NCI-H1417 (cell line): ENCODE measurements at regions not wholly inside any gene's neighbourhood (a gene's known extent, or its start where the extent isn't known, plus 50 kb on each side); places are given as distances from the start of the nearest gene placed in this dataset.
A peak's percentile ranks its signal among the peaks of the same experiment; 100 is the strongest.

Experiments
- DNase-seq, 3 experiments: peaks; one replicate each; lab custom pipeline; 2025; lab: John Stamatoyannopoulos, UW

DNA sequence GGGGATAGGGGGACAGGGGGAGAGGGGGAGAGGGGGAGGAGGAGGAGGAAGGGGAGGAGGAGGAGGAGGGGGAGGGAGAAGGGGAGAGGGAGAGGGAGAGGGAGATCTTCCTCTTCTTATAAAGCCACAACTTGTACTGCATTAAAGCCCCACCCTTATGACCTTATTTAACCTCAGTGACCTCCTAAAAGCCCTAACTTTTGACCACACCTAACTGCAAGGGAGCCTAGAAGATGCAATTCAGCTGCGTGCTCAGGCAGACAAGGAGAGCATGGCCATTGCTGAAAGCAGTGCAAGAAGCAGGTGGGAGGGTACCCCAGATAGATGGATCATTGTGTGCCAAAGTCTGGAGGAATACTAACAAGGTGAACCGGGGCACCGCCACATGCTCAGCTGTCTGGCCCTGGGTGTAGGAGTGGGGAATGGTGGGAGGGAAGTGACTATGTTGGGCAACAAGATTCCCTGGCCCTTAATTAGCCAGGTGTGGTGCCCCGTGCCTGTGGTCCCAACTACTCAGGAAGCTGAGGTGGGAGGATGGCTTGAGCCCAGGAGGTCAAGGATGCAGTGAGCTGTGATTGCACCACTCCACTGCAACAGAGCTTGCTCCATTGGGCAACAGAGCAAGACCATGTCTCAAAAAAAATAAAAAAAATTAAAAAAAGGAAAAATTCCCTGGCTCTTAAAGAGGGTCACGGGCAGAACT lies 125.4 kb upstream of the BOD1 start:
- DNase-seq = no peak

DNA sequence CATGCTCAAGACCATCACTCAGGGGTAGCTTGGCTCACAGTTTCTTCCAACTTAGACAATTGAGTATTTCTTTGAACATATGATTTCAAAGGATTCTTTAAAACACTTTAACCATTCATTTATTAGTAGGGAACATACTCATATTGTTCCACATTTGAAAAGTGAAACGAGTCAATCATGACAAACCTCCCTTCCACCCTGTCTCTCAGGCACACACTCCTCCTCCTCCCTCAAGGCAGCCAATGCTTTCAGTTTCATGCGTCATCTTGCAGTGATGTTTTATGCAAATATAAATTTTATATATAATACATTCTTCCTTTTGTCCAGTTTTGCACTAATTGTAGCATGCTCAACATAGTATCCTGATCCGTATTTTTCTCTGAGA lies 126.0 kb upstream of the BOD1 start:
- DNase-seq = no peak

DNA sequence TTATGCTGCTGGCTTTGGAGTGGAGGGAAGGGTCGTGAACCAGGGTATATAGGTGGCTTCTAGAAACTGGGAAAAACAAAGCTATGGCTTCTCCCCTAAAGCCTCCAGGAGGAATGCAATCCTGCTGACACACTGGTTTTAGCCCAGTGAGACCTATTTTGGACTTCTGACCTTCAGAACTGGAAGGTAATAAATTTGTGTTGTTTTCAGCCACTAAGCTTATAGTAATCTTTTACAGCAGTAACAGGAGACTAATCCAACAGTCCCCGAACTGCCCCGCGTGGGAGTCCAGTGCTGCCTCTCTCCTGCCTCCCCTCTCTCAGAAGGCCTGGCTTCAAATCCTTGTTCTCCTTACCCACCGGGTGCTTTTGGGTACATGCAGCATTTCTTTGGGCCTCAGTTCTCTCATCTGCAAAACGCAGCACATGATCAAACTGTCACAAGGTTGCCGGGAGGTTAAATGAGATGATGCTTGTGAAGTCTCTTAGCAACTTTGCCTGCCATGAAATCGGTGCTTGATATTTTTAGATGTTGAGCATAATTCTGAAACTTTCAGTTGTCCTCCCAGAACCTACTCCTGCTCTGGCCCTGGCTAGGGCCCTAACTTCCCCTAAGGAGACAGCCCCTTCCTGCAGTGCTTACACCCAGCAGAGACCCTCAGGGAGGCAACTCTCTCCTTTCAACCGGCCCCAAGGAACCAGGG lies 127.3 kb upstream of the BOD1 start:
- no peak for DNase-seq

DNA sequence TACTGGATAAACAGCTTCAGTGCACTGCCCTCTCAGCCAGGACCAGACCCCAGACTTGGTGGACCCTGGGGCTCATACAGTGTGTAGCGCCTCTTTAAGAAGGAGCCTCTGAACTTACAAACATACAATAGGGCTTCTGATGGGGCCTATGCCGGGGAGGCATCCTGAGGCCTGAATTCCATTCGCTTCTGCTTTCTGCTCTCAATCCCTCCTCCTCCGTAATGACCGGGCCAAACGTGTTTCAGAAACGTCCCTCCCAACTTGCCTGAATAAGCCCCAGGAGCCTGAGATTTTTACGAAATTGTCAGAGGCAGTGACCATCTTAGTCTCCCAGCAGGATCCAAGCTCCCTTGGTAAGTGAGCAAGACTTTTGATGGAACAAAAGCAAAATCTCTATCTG lies 128.1 kb upstream of the BOD1 start:
- no peak for DNase-seq

GRCh38 chr5:173745123-173745522 lies 128.7 kb upstream of the BOD1 start:
- DNase-seq = peak; percentile 43 to 84 (median 67)

GRCh38 chr5:173745557-173745956 lies 129.1 kb upstream of the BOD1 start:
- DNase-seq = no peak

DNA sequence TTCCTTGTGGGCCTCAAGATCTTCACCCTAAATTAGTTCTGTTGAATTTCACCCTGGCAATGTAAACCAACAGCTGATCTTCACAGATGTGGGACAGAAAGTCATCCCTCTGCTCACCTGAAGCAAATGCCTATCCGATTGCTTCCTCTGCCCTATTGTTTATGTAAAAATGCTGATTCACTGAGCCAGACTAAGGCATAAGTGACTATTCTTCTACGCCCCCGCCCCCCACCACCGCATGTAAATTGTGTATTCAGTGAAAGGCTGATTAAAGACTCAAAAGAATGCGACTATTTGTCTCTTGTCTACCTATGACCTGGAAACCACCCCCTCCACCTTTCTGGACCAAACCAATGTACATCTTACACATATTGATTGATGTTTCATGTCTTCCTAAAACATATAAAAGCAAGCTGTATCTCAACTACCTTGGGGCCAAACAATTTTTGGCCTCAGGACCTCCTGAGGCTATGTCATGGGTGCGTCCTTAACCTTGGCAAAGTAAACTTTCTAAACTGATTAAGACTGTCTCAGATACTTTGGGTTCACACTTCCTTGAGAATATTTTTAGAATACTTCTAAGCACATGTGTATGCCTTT lies 129.7 kb upstream of the BOD1 start:
- DNase-seq = no peak

DNA sequence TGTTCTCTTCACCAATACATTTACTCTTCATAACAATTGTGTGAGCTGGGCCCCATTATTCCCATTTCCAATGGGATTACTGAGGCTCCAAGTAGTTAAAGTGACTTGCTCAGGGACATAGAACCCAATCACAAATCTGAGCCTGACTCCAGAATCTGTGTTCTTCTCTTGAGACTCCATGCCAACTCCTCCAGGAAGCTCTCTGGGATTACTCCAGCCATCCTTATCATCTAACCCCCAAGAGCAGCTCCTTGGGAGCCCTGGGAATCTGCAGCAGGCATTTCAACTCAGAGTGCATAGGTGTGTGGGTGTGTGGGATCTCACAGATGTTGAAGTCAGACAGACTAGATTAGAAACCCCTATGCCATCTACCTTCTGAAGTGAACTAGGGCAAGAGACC lies 131.4 kb upstream of the BOD1 start:
- DNase-seq = no peak

DNA sequence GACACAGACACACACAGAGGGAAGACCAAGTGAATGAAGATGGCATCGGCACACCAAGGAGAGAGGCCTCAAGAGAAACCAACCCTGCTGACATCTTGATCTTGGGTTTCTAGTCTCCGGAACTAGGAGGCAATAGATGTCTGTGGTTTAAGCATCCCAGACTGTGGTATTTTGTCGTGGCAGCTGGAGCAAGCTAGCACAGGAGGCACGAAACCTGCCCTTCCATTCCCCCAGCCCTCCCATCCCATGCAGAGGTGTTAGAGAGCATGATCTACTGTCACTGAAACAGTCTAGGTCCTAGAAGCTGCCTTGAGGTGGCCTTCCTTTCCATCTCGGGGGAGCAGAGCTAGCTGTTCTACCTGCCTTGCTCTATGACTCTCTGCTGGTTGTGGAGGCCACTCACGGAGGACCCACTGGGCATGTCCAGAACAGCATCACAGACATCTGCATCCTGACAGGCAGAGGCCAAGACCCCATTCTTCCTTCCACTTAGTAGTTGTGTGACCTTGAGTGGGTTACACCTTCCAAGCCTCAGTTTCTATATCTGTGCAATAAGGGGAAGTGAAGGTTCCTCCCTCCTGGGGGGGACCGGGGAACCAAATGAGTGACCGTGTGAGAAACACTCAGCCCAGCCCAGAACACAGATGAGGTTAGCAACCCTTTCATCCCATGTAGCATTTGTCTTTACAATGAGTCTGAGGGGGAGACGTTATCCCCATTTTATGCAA lies 134.3 kb upstream of the BOD1 start:
- DNase-seq = no peak

- no peak for DNase-seq
These were observed 134.8 kb upstream of the BOD1 start for GRCh38 chr5:173751266-173751600.

DNA sequence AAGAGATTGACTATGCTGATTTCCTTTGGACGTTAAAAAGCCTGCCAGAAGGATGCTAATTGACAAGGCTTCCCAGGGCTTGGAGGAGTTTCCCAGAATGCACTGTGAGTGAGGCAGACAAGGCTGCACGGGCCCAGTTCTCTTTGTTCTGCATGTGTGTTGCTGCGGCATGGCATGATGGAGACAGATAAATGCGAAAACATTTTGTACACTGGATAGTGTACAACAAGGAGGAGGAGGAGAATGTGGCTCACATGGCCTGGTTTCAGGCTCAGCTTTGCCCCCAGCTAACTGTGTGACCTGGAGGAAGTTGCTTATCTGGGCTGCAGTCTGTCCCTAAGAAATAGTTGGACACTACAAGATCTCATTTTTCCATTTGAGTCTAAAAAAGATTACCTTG lies 135.5 kb upstream of the CPEB4 start:
- no peak for DNase-seq

- peak in 2 of 3 experiments; percentile 5 to 73 for DNase-seq
These were observed 134.6 kb upstream of the CPEB4 start for GRCh38 chr5:173753307-173754168.

GRCh38 chr5:173755319-173755718 lies 132.8 kb upstream of the CPEB4 start:
- no peak for DNase-seq

- peak in 1 of 3 experiments; percentile 31 for DNase-seq
These were observed 130.5 kb upstream of the CPEB4 start for GRCh38 chr5:173757403-173758209.

DNA sequence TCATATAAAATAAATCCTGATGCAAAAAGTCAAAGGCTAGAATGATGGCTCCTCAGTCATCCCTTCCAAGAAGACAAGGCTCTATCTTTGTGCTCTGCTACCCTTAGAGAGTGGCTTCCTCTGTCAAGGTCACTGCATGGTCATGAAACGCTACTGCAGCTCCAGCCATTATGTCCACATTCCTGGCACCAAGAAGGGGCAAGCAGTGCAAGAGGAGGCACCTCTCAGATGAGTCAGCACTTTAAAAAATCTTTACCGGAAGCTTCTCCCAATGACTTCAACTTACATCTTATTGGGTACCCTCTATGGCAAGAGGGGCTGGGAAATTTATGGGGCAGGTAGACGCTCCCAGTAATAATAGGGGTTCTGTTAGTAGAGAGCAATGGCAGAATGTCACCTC lies 129.5 kb upstream of the CPEB4 start:
- no peak for DNase-seq

DNA sequence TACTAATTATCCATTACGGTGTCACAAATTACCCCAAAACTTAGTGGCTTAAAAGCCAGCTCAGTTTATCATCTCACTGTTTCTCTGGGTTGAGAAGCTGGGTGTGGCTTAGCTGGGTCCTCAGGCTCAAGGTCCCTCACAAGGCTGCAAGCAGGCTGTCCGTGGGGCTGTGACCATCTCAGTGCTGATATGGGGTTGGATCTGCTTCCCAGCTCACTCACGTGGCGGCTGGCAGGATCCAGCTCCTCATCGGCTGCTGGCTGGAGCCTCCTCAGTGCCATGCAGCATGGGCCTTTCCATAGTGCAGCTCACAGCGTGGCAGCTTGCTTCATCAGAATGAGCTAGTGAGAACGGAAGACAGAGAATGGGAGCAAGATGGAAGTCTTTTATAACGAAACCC lies 128.5 kb upstream of the CPEB4 start:
- no peak for DNase-seq

DNA sequence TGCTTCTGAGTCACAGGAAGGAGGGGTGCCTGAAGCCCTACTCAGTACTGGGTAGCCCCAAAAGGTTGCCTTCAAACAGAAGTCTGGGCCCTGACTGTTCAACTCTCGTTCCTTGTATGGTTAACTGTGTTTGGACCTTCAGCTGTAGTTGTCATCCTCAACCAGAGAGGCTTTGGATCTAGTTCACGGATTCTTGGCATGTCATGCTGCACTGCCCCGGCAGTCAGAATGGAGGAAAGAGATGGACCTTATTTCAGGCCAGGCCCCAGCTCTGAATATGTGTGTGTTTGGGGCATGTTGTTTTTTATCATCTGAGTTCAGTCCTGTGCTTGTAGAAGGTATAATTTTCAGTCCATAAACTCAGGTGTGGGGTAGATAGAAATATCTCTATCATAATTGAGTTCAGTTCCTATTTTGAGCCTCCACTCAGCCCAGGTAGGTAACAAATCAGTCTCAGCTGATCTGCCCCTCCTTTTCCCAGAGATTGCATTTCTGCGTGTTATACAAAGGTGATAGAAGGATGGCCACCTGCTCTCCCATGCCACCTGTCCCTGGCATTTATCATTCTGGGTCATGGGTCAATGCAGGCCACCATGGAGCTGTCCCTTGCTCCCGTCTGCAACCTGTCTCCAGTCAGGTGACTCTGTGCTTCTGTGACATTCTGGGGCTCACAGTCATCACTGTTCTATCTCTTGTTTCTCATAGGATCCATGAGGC lies 127.5 kb upstream of the CPEB4 start:
- no peak for DNase-seq

- no peak for DNase-seq
These were observed 127.0 kb upstream of the CPEB4 start for GRCh38 chr5:173761178-173761513.

- no peak for DNase-seq
These were observed 126.1 kb upstream of the CPEB4 start for GRCh38 chr5:173762045-173762444.

GRCh38 chr5:173762930-173763329 lies 125.2 kb upstream of the CPEB4 start:
- no peak for DNase-seq

DNA sequence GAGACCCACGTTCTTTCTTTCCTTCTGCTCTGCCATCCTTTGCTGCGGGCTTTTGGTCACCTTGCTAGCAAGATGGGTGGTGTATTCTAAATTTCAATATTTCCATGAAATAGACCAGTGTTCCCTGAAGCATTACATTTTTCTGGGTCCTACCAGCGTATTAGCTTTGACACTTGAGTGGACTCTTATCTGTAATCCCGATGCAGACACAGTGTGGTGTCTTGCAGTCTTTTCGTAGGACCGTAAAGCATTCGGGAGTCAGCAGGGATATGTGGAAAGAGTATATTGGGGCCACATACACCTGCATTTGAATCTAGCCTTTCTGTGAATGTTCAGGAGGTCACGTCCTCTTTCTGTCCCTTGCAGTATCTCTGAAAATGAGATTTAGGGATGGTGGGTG lies 124.7 kb upstream of the CPEB4 start:
- DNase-seq = no peak
